Endothelial cell of umbilical vein (primary cell): ENCODE measurements at regions not wholly inside any gene's neighbourhood (a gene's known extent, or its start where the extent isn't known, plus 50 kb on each side); places are given as distances from the start of the nearest gene placed in this dataset.

ENCODE experiments used
- BruUV-seq: library from RNA; stranded (reverse); fragments of 400-500 nt; replicated peaks from 2 replicates; lab custom pipeline; 2021; lab: Mats Ljungman, UMichigan
- CTCF ChIA-PET: fragments of 300-600, 350-600 bp; sonication (Branson Sonifier 250); formaldehyde crosslinking; loops from one replicate; lab custom pipeline; 2021; ENCODE audit warnings: antibody characterized with exemption, inconsistent platforms; lab: Charles Lee
- POLR2A ChIA-PET: fragments of 300-600, 350-600 bp; sonication (Branson Sonifier 250); formaldehyde crosslinking; loops from one replicate; lab custom pipeline; 2021; ENCODE audit warnings: antibody characterized with exemption, inconsistent platforms; lab: Charles Lee
- DNase-seq: peaks from one replicate; pipeline ENCODE4 v3.0.0-alpha.2; 2011; ENCODE audit warnings: low read depth, low spot score
- FAIRE-seq: peaks from 2 replicates; lab custom pipeline; 2011; peaks lifted over from hg19 to GRCh38; lab: Jason Lieb, UNC
- H2AFZ ChIP-seq: 2 replicates; pipeline ENCODE4 v1.6.0; 2012; ENCODE audit warnings: low read depth, low read length, control low read depth, inconsistent platforms
- H3K27ac ChIP-seq: 2 replicates; pipeline ENCODE4 v1.5.1; 2011; ENCODE audit warnings: low read depth, mild to moderate bottlenecking, control low read depth, low read length, moderate library complexity; ENCODE audit not compliant: insufficient read depth
- H3K27me3 ChIP-seq, 2 experiments: 2 replicates each; pipeline versions ENCODE4 v1.6.0 to v1.6.1; 2011; ENCODE audit warnings: low read length in 2 of 2, mixed read lengths in 1 of 2; ENCODE audit not compliant: control insufficient read depth in 2 of 2, insufficient read depth in 2 of 2
- H3K36me3 ChIP-seq, 2 experiments: 2 replicates in 1 of 2; 3 replicates in 1 of 2; pipeline ENCODE4 v1.5.1; 2011; ENCODE audit warnings: low read length in 2 of 2, mild to moderate bottlenecking in 1 of 2, moderate library complexity in 1 of 2; ENCODE audit not compliant: control insufficient read depth in 2 of 2, insufficient read depth in 2 of 2; ENCODE audit errors: extremely low read depth in 1 of 2
- H3K4me1 ChIP-seq: 3 replicates; pipeline ENCODE4 v1.5.1; 2011; ENCODE audit warnings: mild to moderate bottlenecking, low read length; ENCODE audit not compliant: control insufficient read depth, insufficient read depth; ENCODE audit errors: extremely low read depth
- H3K4me2 ChIP-seq: 2 replicates; pipeline ENCODE4 v1.6.1; 2011; ENCODE audit warnings: low read length, control low read depth, mixed read lengths; ENCODE audit not compliant: insufficient read depth
- H3K4me3 ChIP-seq, 3 experiments: fragments of 200-600 bp in 1 of 3; sonication (generic), shearing (Covaris generic) in 1 of 3; replicated peaks in 1 of 3; 2 replicates each; pipeline ENCODE4 v1.5.1; 2011 to 2016; ENCODE audit warnings: control low read depth in 3 of 3, low read length in 3 of 3, mild to moderate bottlenecking in 2 of 3, inconsistent platforms in 1 of 3, low read depth in 1 of 3, moderate library complexity in 1 of 3; ENCODE audit not compliant: insufficient read depth in 1 of 3
- H3K79me2 ChIP-seq: 2 replicates; pipeline ENCODE4 v1.6.0; 2012; ENCODE audit warnings: low read length, inconsistent platforms; ENCODE audit not compliant: control insufficient read depth, insufficient read depth
- H3K9ac ChIP-seq: replicated peaks from 2 replicates; pipeline ENCODE3; 2011; ENCODE audit warnings: low read length, control low read depth; ENCODE audit not compliant: insufficient read depth; ENCODE audit errors: extremely low read depth
- H3K9me1 ChIP-seq: replicated peaks from 3 replicates; pipeline ENCODE4 v1.6.0; 2011; ENCODE audit warnings: mild to moderate bottlenecking, low read length; ENCODE audit not compliant: control insufficient read depth, insufficient read depth; ENCODE audit errors: extremely low read depth
- H3K9me3 ChIP-seq: replicated peaks from 2 replicates; pipeline ENCODE4 v1.5.1; 2012; ENCODE audit warnings: low read length, inconsistent platforms; ENCODE audit not compliant: control insufficient read depth, insufficient read depth
- H4K20me1 ChIP-seq: replicated peaks from 2 replicates; pipeline ENCODE3; 2011; ENCODE audit warnings: mild to moderate bottlenecking, low read length; ENCODE audit not compliant: control insufficient read depth, insufficient read depth; ENCODE audit errors: extremely low read depth
- EZH2 ChIP-seq: IDR thresholded peaks from 2 replicates; pipeline ENCODE4 v1.6.1; 2012; ENCODE audit warnings: borderline replicate concordance, low read depth, mild to moderate bottlenecking, moderate library complexity, low read length, inconsistent platforms; ENCODE audit not compliant: severe bottlenecking
- FOS ChIP-seq: IDR thresholded peaks from 2 replicates; pipeline ENCODE4 v1.6.1; 2011; ENCODE audit warnings: mild to moderate bottlenecking, low read length, moderate library complexity, borderline replicate concordance; ENCODE audit not compliant: insufficient read depth
- GATA2 ChIP-seq: IDR thresholded peaks from 2 replicates; pipeline ENCODE4 v1.7.0; 2011; ENCODE audit warnings: low read depth, mild to moderate bottlenecking, moderate library complexity, mixed read lengths, low read length; ENCODE audit not compliant: insufficient read length, insufficient read depth
- JUN ChIP-seq: IDR thresholded peaks from 2 replicates; pipeline ENCODE4 v1.6.1; 2011; ENCODE audit warnings: borderline replicate concordance, low read depth; ENCODE audit not compliant: insufficient read length, insufficient read depth
- MAX ChIP-seq: IDR thresholded peaks from 2 replicates; pipeline ENCODE4 v1.6.1; 2011; ENCODE audit not compliant: insufficient read depth, insufficient read length
- MYC ChIP-seq: IDR thresholded peaks from one replicate; pipeline ENCODE4 v1.6.1; 2011; ENCODE audit warnings: mild to moderate bottlenecking, low read depth, low read length
- POLR2A ChIP-seq: IDR thresholded peaks from 2 replicates; pipeline ENCODE4 v1.6.1; 2012; ENCODE audit warnings: low read depth, mild to moderate bottlenecking, control low read depth, low read length
- POLR2AphosphoS5 ChIP-seq: IDR thresholded peaks from 2 replicates; pipeline ENCODE4 v1.6.1; 2012; ENCODE audit warnings: low read depth, mild to moderate bottlenecking, control low read depth, low read length, moderate library complexity; ENCODE audit not compliant: insufficient read depth
- dilution Hi-C: fragments of 300-500 bp; cut with MboI; formaldehyde crosslinking; loops from one replicate; pipeline ENCODE4 v1.15.0; 2019; ENCODE audit warnings: low sequenced_read_pairs; ENCODE audit not compliant: extremely low pct_ligation_motif_present
- intact Hi-C: fragments of 100-400 bp; cut with micrococcal nuclease; formaldehyde crosslinking; loops from one replicate; pipeline ENCODE4 v1.10.0; 2022

- POLR2A ChIA-PET: no interaction called here
- Histone ChIP-seq H3K9me3 (no peaks in the 10 kb centered on the region), H3K9ac (no peak overlapping the region), H3K4me3 (no peak overlapping the region), H2AFZ (no peak overlapping the region), H3K27ac (no peak overlapping the region), H3K4me1 (no peaks in the 10 kb centered on the region), H3K4me2 (no peak overlapping the region), H3K27me3 (no peaks in the 10 kb centered on the region), H3K9me1 (no peaks in the 10 kb centered on the region), H3K36me3 (no peaks in the 10 kb centered on the region), H4K20me1 (no peaks in the 10 kb centered on the region), H3K79me2 (no peaks in the 10 kb centered on the region)
- no peak for TF ChIP-seq JUN
- no peak for TF ChIP-seq MAX
- no peak for TF ChIP-seq POLR2AphosphoS5
- TF ChIP-seq FOS: no peak
- no peak for TF ChIP-seq GATA2
- no peak for TF ChIP-seq POLR2A
- TF ChIP-seq MYC: no peak
- no peak for TF ChIP-seq EZH2
- BruUV-seq: no TSS peak
- no peak for DNase-seq
- CTCF ChIA-PET: no interaction called here
- dilution Hi-C loops (no loop called here), intact Hi-C loops (no loop called here)
- no peak for FAIRE-seq
These were observed 112.9 kb upstream of the ACTBL2 start for GRCh38 chr5:57595523-57595991.

GRCh38 chr5:57594436-57594835 lies 111.8 kb upstream of the ACTBL2 start:
- no peaks in the 10 kb centered on the region for H3K27me3 ChIP-seq
- ChIA-PET POLR2A (no interaction called here), CTCF (interaction anchor here (0.7 to 1.3 kb wide), 3 partner anchors 11 to 56 kb away, joined by 3 to 5 read pairs (median 3); no protein-coding TSS in a partner anchor)
- no peaks in the 10 kb centered on the region for H3K9me3 ChIP-seq
- H3K9ac ChIP-seq: no peak overlapping the region
- DNase-seq (no peak), FAIRE-seq (no peak)
- H2AFZ ChIP-seq: no peak overlapping the region
- intact Hi-C loops: no loop called here
- H3K4me1 ChIP-seq: no peaks in the 10 kb centered on the region
- H3K4me3 ChIP-seq: no peak overlapping the region
- H3K79me2 ChIP-seq: no peaks in the 10 kb centered on the region
- dilution Hi-C loops: no loop called here
- H3K36me3 ChIP-seq: no peaks in the 10 kb centered on the region
- H4K20me1 ChIP-seq: no peaks in the 10 kb centered on the region
- TF ChIP-seq EZH2 (no peak), POLR2A (no peak), MAX (no peak)
- no TSS peak for BruUV-seq
- no peaks in the 10 kb centered on the region for H3K9me1 ChIP-seq
- no peak overlapping the region for H3K4me2 ChIP-seq
- no peak overlapping the region for H3K27ac ChIP-seq
